ENCODE measurements at regions not wholly inside any gene's neighbourhood (a gene's known extent, or its start where the extent isn't known, plus 50 kb on each side); places are given as distances from the start of the nearest gene placed in this dataset.

DNA sequence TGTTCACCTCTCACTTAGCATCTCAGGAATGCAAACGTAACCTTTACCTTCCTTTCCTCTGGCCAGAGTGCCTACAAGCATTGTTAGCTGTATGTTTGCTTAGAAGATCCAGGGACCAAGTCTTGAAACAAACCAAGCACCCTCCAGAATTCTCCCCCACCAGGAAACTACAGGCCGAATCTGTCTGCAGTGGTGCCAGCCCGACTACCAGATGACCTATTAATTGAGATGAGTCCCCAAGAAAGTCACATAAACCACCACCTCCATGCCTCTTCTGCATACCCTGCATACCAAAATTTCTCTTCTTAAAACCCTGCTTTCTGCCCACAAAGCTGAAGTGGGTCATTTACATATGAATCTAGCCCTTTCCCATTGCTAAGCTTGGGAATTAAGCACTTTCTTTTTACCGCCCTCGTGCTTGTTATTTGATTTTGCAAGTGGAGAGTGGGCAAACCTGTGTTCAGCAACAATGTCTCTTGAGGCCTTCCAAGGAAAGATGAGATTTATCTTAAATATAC, 1239.1 kb downstream of the CDH12 start:
- H3K4me3 ChIP-seq (ENCODE audit: low read depth, low read length), result no peak overlapping the region
- CTCF ChIA-PET, result no interaction called here
- TF ChIP-seq, protein P1, sequence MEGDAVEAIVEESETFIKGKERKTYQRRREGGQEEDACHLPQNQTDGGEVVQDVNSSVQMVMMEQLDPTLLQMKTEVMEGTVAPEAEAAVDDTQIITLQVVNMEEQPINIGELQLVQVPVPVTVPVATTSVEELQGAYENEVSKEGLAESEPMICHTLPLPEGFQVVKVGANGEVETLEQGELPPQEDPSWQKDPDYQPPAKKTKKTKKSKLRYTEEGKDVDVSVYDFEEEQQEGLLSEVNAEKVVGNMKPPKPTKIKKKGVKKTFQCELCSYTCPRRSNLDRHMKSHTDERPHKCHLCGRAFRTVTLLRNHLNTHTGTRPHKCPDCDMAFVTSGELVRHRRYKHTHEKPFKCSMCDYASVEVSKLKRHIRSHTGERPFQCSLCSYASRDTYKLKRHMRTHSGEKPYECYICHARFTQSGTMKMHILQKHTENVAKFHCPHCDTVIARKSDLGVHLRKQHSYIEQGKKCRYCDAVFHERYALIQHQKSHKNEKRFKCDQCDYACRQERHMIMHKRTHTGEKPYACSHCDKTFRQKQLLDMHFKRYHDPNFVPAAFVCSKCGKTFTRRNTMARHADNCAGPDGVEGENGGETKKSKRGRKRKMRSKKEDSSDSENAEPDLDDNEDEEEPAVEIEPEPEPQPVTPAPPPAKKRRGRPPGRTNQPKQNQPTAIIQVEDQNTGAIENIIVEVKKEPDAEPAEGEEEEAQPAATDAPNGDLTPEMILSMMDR (IDR thresholded peaks at IDR 0.05; ENCODE audit: insufficient read depth, low read length, missing control alignments), result no peak
- DNase-seq (ENCODE audit: low read depth, low spot score), result no peak
- POLR2A ChIA-PET, result no interaction called here

DNA sequence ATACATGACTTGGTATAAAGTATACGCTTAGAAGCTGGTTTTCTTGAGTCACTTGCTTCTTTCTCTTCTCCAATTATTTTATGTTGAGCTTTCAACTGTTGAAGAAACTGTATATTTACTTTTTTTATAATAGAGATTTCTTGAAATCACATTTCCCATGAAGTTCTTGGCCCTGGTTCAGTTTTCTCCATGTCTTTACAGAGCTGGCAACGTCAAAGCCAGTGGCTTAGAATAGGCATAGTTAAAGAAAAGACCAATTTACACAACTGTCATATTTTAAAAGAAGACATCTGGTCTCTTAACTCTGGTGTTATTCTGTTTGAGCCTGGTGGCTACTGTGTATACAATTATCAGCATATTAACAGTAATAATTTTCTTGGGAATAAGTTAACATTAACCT, 1249.3 kb downstream of the CDH12 start:
- no peak for DNase-seq (ENCODE audit: low read depth, low spot score)
- POLR2A ChIA-PET, result no interaction called here
- TF ChIP-seq, protein P1 (IDR thresholded peaks at IDR 0.05; ENCODE audit: insufficient read depth, low read length, missing control alignments), result no peak
- CTCF ChIA-PET, result no interaction called here
- H3K4me3 ChIP-seq (ENCODE audit: low read depth, low read length), result no peak overlapping the region

DNA sequence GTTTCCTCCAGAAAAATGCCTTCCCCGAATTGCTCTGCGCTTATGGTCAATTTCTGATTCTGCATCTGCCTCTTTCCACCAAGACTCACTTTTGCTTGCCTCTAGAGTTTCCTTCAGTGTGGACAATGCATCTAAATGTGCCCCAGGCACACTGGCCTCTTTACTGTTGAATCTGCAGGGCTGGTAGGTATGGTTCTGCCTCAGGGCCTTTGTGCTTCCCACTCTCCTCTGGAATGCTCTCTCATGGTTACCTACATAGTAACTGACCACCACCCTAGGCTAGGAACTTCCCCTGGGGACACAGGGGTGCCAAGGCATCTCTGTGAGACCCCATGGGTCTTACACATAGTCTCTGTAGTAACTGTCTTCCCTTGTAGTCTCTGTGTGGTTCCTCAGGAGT, 1258.6 kb downstream of the CDH12 start:
- ChIA-PET POLR2A (no interaction called here), CTCF (no interaction called here)
- DNase-seq (ENCODE audit: low read depth, low spot score), result no peak
- H3K4me3 ChIP-seq (ENCODE audit: low read depth, low read length), result no peak overlapping the region
- TF ChIP-seq, protein P1 (IDR thresholded peaks at IDR 0.05; ENCODE audit: insufficient read depth, low read length, missing control alignments), result no peak

GRCh38 chr5:21593261-21593660, 1259.9 kb downstream of the CDH12 start:
- CTCF ChIA-PET, result no interaction called here
- H3K4me3 ChIP-seq (ENCODE audit: low read depth, low read length), result no peak overlapping the region
- no peak for DNase-seq (ENCODE audit: low read depth, low spot score)
- POLR2A ChIA-PET, result no interaction called here
- TF ChIP-seq, protein P1 (IDR thresholded peaks at IDR 0.05; ENCODE audit: insufficient read depth, low read length, missing control alignments), result no peak

DNA sequence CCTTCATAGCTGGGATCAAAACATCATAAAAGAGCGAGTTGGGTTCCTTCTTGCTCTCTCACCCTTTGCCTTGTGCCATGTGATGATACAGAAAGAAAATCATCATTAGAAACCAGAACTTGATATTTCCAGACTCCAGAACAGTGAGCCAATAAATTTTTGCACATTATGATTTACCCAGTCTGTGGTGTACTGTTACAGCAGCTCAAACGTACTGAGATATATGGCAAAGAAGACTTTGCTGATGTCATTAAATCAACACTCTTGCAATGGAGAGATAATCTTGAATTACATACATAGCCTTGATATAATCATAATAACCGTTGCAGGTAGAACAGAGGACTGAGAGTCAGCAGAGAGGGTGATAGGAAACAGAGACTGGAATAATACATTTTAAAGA, 1271.6 kb downstream of the CDH12 start:
- ChIA-PET POLR2A (no interaction called here), CTCF (no interaction called here)
- TF ChIP-seq, protein P1 (IDR thresholded peaks at IDR 0.05; ENCODE audit: insufficient read depth, low read length, missing control alignments), result no peak
- no peak for DNase-seq (ENCODE audit: low read depth, low spot score)
- no peak overlapping the region for H3K4me3 ChIP-seq (ENCODE audit: low read depth, low read length)

DNA sequence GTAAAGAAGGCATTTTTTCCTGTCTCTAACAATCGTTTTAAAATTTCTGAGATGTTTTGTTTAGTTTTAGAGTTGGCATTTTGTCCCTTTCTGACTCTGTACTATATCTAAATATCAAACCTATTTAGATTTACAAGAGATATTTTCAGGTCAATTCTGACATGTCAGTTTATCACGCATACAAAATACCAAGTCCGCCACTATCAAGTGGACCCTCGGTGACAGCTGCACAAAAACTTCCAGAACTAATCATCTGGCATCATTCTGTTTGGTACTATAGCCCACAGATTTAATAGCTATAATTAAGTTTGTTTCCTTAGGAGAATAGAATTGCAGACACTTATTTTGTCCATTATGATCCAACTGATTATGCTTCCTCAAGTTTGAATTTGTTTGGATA, 1278.2 kb downstream of the CDH12 start:
- TF ChIP-seq, protein P1 (IDR thresholded peaks at IDR 0.05; ENCODE audit: insufficient read depth, low read length, missing control alignments), result no peak
- ChIA-PET POLR2A (no interaction called here), CTCF (no interaction called here)
- H3K4me3 ChIP-seq (ENCODE audit: low read depth, low read length), result no peak overlapping the region
- DNase-seq (ENCODE audit: low read depth, low spot score), result no peak

All from AG04449 (cell line).